H1 (cell line): ENCODE measurements at regions not wholly inside any gene's neighbourhood (a gene's known extent, or its start where the extent isn't known, plus 50 kb on each side); places are given as distances from the start of the nearest gene placed in this dataset.

Experiments
- CTCF ChIA-PET: fragments of 300-600 bp; sonication (Branson Sonifier 250); formaldehyde crosslinking; loops from one replicate; lab custom pipeline; 2021; ENCODE audit not compliant: partially characterized antibody; lab: Charles Lee
- POLR2A ChIA-PET: fragments of 300-600 bp; sonication (Branson Sonifier 250); formaldehyde crosslinking; loops from one replicate; lab custom pipeline; 2021; ENCODE audit warnings: inconsistent platforms; ENCODE audit not compliant: partially characterized antibody; lab: Charles Lee
- DNase-seq, 2 experiments: peaks; one replicate each; pipeline versions ENCODE4 v3.0.0 to v3.0.0-alpha.2; 2010 to 2022; ENCODE audit warnings: low spot score in 2 of 2, low read depth in 1 of 2, mixed read lengths in 1 of 2
- FAIRE-seq: peaks from 2 replicates; lab custom pipeline; 2011; peaks lifted over from hg19 to GRCh38; lab: Jason Lieb, UNC
- H2AFZ ChIP-seq: 2 replicates; pipeline ENCODE4 v1.8.1; 2012; ENCODE audit warnings: low read length, inconsistent platforms
- H2AK5ac ChIP-seq: 2 replicates; pipeline ENCODE4 v1.6.1; 2013; ENCODE audit warnings: low read depth, low read length
- H2BK120ac ChIP-seq: replicated peaks from 2 replicates; pipeline ENCODE3; 2013; ENCODE audit warnings: low read depth, low read length, inconsistent platforms
- H2BK12ac ChIP-seq: 2 replicates; pipeline ENCODE4 v1.6.1; 2013; ENCODE audit warnings: low read depth, low read length
- H2BK15ac ChIP-seq: 2 replicates; pipeline ENCODE4 v1.6.1; 2013; ENCODE audit warnings: low read length
- H2BK20ac ChIP-seq: 2 replicates; pipeline ENCODE4 v1.6.1; 2013; ENCODE audit warnings: low read length
- H2BK5ac ChIP-seq: 2 replicates; pipeline ENCODE4 v1.6.1; 2013; ENCODE audit warnings: low read depth, low read length
- H3K14ac ChIP-seq: 2 replicates; pipeline ENCODE4 v1.6.1; 2013; ENCODE audit warnings: inconsistent platforms; ENCODE audit not compliant: insufficient read length
- H3K18ac ChIP-seq: 2 replicates; pipeline ENCODE4 v1.6.1; 2013; ENCODE audit warnings: low read length; ENCODE audit errors: extremely low read depth
- H3K23ac ChIP-seq: 2 replicates; pipeline ENCODE4 v1.6.1; 2013; ENCODE audit warnings: inconsistent platforms; ENCODE audit not compliant: insufficient read length
- H3K23me2 ChIP-seq: 2 replicates; pipeline ENCODE4 v1.6.1; 2013; ENCODE audit warnings: low read depth, low read length
- H3K27ac ChIP-seq: 2 replicates; pipeline ENCODE4 v1.6.1; 2011; ENCODE audit warnings: low read depth, low read length, inconsistent platforms
- H3K27me3 ChIP-seq, 4 experiments: replicated peaks in 1 of 4; 1 replicate in 1 of 4; 2 replicates in 3 of 4; pipeline versions ENCODE4 v1.6.1 to v1.8.1; 2011 to 2013; ENCODE audit warnings: low read length in 3 of 4, mild to moderate bottlenecking in 3 of 4, inconsistent platforms in 2 of 4, mixed read lengths in 2 of 4, moderate library complexity in 1 of 4; ENCODE audit not compliant: control insufficient read depth in 3 of 4, insufficient read depth in 3 of 4; ENCODE audit errors: extremely low read depth in 1 of 4
- H3K36me3 ChIP-seq, 4 experiments: 2 replicates each; pipeline versions ENCODE4 v1.6.1 to v1.8.1; 2011 to 2013; ENCODE audit warnings: mild to moderate bottlenecking in 4 of 4, low read length in 3 of 4, moderate library complexity in 2 of 4, control low read depth in 1 of 4, inconsistent platforms in 1 of 4; ENCODE audit not compliant: insufficient read depth in 4 of 4, control insufficient read depth in 2 of 4
- H3K4ac ChIP-seq: replicated peaks from 2 replicates; pipeline ENCODE3; 2013; ENCODE audit warnings: low read length, low read depth, mixed read lengths, inconsistent platforms; ENCODE audit not compliant: insufficient read length
- H3K4me1 ChIP-seq, 4 experiments: replicated peaks in 1 of 4; 1 replicate in 1 of 4; 2 replicates in 3 of 4; pipeline versions ENCODE4 v1.6.1 to v1.8.1; 2011 to 2013; ENCODE audit warnings: low read length in 3 of 4, inconsistent platforms in 2 of 4, mixed read lengths in 1 of 4; ENCODE audit not compliant: insufficient read depth in 4 of 4, control insufficient read depth in 3 of 4
- H3K4me2 ChIP-seq, 2 experiments: 2 replicates each; pipeline versions ENCODE4 v1.6.1 to v1.8.1; 2011 to 2013; ENCODE audit warnings: low read depth in 2 of 2, low read length in 2 of 2, control low read depth in 1 of 2, inconsistent platforms in 1 of 2, mild to moderate bottlenecking in 1 of 2; ENCODE audit not compliant: insufficient read depth in 1 of 2
- H3K4me3 ChIP-seq, 4 experiments: fragments of 200-600, 300-600 bp in 1 of 4; sonication (generic), shearing (Covaris generic), sonication (Bioruptor Twin) in 1 of 4; 2 replicates each; pipeline versions ENCODE4 v1.5.1 to v1.8.1; 2011 to 2016; ENCODE audit warnings: low read length in 4 of 4, low read depth in 3 of 4, control low read depth in 2 of 4, inconsistent platforms in 2 of 4, mild to moderate bottlenecking in 2 of 4, mixed read lengths in 1 of 4, moderate library complexity in 1 of 4; ENCODE audit not compliant: insufficient read depth in 2 of 4; ENCODE audit errors: extremely low read depth in 1 of 4
- H3K56ac ChIP-seq: replicated peaks from 2 replicates; pipeline ENCODE3; 2013; ENCODE audit warnings: low read depth, mild to moderate bottlenecking, mixed read lengths, low read length, inconsistent platforms; ENCODE audit not compliant: insufficient read length
- H3K79me1 ChIP-seq: 2 replicates; pipeline ENCODE4 v1.6.1; 2013; ENCODE audit warnings: low read depth, low read length, control low read depth
- H3K79me2 ChIP-seq, 2 experiments: 2 replicates each; pipeline versions ENCODE4 v1.6.1 to v1.8.1; 2012 to 2013; ENCODE audit warnings: low read length in 2 of 2, mild to moderate bottlenecking in 2 of 2, inconsistent platforms in 1 of 2; ENCODE audit not compliant: insufficient read depth in 2 of 2, control insufficient read depth in 1 of 2
- H3K9ac ChIP-seq, 4 experiments: replicated peaks in 1 of 4; 1 replicate in 1 of 4; 2 replicates in 3 of 4; pipeline versions ENCODE4 v1.6.1 to v1.8.1; 2011 to 2013; ENCODE audit warnings: low read depth in 3 of 4, low read length in 3 of 4, control low read depth in 2 of 4, mild to moderate bottlenecking in 2 of 4, moderate library complexity in 2 of 4, inconsistent platforms in 1 of 4; ENCODE audit errors: extremely low read depth in 1 of 4
- H3K9me3 ChIP-seq, 2 experiments: 2 replicates each; pipeline versions ENCODE4 v1.6.1 to v1.8.1; 2012 to 2013; ENCODE audit warnings: mild to moderate bottlenecking in 2 of 2, moderate library complexity in 2 of 2, control low read depth in 1 of 2, inconsistent platforms in 1 of 2, low read depth in 1 of 2, low read length in 1 of 2, mixed read lengths in 1 of 2; ENCODE audit not compliant: insufficient read depth in 2 of 2
- H4K20me1 ChIP-seq, 2 experiments: replicated peaks in 1 of 2; 2 replicates each; pipeline versions ENCODE3 to v1.8.1; 2011 to 2013; ENCODE audit warnings: inconsistent platforms in 2 of 2, low read length in 2 of 2, mild to moderate bottlenecking in 1 of 2; ENCODE audit not compliant: insufficient read depth in 2 of 2, control insufficient read depth in 1 of 2
- H4K5ac ChIP-seq: 2 replicates; pipeline ENCODE4 v1.6.1; 2013; ENCODE audit warnings: low read length, low read depth, mixed read lengths, inconsistent platforms; ENCODE audit not compliant: insufficient read length
- H4K8ac ChIP-seq: 2 replicates; pipeline ENCODE4 v1.8.0; 2013; ENCODE audit warnings: mild to moderate bottlenecking, moderate library complexity, low read length, inconsistent platforms; ENCODE audit not compliant: insufficient read depth; ENCODE audit errors: extremely low read depth
- H4K91ac ChIP-seq: replicated peaks from 2 replicates; pipeline ENCODE3; 2013; ENCODE audit warnings: low read length, mixed read lengths, inconsistent platforms; ENCODE audit not compliant: insufficient read length
- CHD1 ChIP-seq: IDR thresholded peaks from 2 replicates; pipeline ENCODE4 v1.6.1; 2012; ENCODE audit warnings: low read depth, low read length, improper control_type of control experiment
- CHD2 ChIP-seq: IDR thresholded peaks from 2 replicates; pipeline ENCODE4 v1.6.1; 2012; ENCODE audit warnings: low read length, improper control_type of control experiment
- CREB1 ChIP-seq: IDR thresholded peaks from 2 replicates; pipeline ENCODE4 v1.6.1; 2012; ENCODE audit warnings: inconsistent platforms
- EP300 ChIP-seq, 2 experiments: IDR thresholded peaks; 1 replicate in 1 of 2; 2 replicates in 1 of 2; pipeline ENCODE4 v1.6.1; 2011 to 2012; ENCODE audit warnings: low read depth in 2 of 2, low read length in 2 of 2, mild to moderate bottlenecking in 2 of 2, borderline replicate concordance in 1 of 2, inconsistent platforms in 1 of 2, moderate library complexity in 1 of 2
- EZH2 ChIP-seq: fragments of 200-600 bp; sonication (generic); IDR thresholded peaks from 2 replicates; pipeline ENCODE4 v1.7.1; 2012; ENCODE audit warnings: low read depth, mild to moderate bottlenecking, moderate library complexity, low read length, inconsistent platforms; ENCODE audit not compliant: severe bottlenecking
- FOSL1 ChIP-seq: IDR thresholded peaks from 2 replicates; pipeline ENCODE4 v1.6.1; 2011; ENCODE audit warnings: mild to moderate bottlenecking, low read depth, low read length, moderate library complexity; ENCODE audit not compliant: insufficient read depth
- GABPA ChIP-seq: IDR thresholded peaks from 2 replicates; pipeline ENCODE4 v1.6.1; 2011; ENCODE audit warnings: mild to moderate bottlenecking, low read length, moderate library complexity, borderline replicate concordance; ENCODE audit not compliant: insufficient read depth
- RFX5 ChIP-seq: IDR thresholded peaks from 2 replicates; pipeline ENCODE4 v1.6.1; 2011; ENCODE audit warnings: low read depth, low read length, improper control_type of control experiment, borderline replicate concordance
- RXRA ChIP-seq: IDR thresholded peaks from 2 replicates; pipeline ENCODE4 v1.6.1; 2011; ENCODE audit warnings: low read depth, mild to moderate bottlenecking, low read length, moderate library complexity; ENCODE audit not compliant: insufficient read depth
- SUZ12 ChIP-seq: fragments of 200-600 bp; sonication (generic); IDR thresholded peaks from 2 replicates; pipeline ENCODE4 v1.6.1; 2012; ENCODE audit warnings: mild to moderate bottlenecking, inconsistent platforms, low read length, moderate library complexity, mixed read lengths
- ZNF274 ChIP-seq: IDR thresholded peaks from 2 replicates; pipeline ENCODE4 v1.7.0; 2012; ENCODE audit warnings: low read length, borderline replicate concordance; ENCODE audit errors: extremely low read depth
- WGBS, 2 experiments: shearing (Covaris generic) in 1 of 2; methylation state at CpG; one replicate each; pipeline versions ENCODE4 v1.1.6 to v1.1.7; 2013 to 2015; ENCODE audit warnings: low lambda C conversion rate in 2 of 2, mixed read lengths in 2 of 2, inconsistent platforms in 1 of 2, low coverage in 1 of 2, missing lambda C conversion rate in 1 of 2; ENCODE audit not compliant: insufficient replicate concordance in 2 of 2, insufficient coverage in 1 of 2, insufficient read length in 1 of 2; ENCODE audit errors: extremely low coverage in 1 of 2, missing lambda C conversion rate in 1 of 2; 5-methylcytosine and 5-hydroxymethylcytosine counted together
- TF ChIP-seq, protein P1 (sequence below): IDR thresholded peaks from 2 replicates; pipeline ENCODE4 v1.6.1; 2011; ENCODE audit warnings: low read length, improper control_type of control experiment

- H4K91ac ChIP-seq, result no peak overlapping the region
- H3K4ac ChIP-seq, result no peak overlapping the region
- no peaks in the 10 kb centered on the region for H3K9me3 ChIP-seq
- H4K8ac ChIP-seq, result no peak overlapping the region
- TF ChIP-seq ZNF274 (no peak), CHD2 (no peak), CHD1 (no peak), EZH2 (no peak), GABPA (no peak), EP300 (IDR thresholded peaks at IDR 0.05; ENCODE audit: borderline replicate concordance in 1 of 2, low read depth in 2 of 2, low read length in 2 of 2) (no peak), SUZ12 (no peak), RFX5 (no peak), FOSL1 (no peak), CREB1 (no peak), RXRA (no peak)
- TF ChIP-seq, protein P1, sequence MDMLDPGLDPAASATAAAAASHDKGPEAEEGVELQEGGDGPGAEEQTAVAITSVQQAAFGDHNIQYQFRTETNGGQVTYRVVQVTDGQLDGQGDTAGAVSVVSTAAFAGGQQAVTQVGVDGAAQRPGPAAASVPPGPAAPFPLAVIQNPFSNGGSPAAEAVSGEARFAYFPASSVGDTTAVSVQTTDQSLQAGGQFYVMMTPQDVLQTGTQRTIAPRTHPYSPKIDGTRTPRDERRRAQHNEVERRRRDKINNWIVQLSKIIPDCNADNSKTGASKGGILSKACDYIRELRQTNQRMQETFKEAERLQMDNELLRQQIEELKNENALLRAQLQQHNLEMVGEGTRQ, result no peak
- no peak overlapping the region for H2AFZ ChIP-seq
- H2BK15ac ChIP-seq, result no peak overlapping the region
- no peaks in the 10 kb centered on the region for H3K27me3 ChIP-seq
- H3K23ac ChIP-seq, result no peak overlapping the region
- DNase-seq, result no peak
- POLR2A ChIA-PET, result no interaction called here
- no peak overlapping the region for H2AK5ac ChIP-seq
- H3K14ac ChIP-seq, result no peak overlapping the region
- H3K27ac ChIP-seq, result no peak overlapping the region
- no peak overlapping the region for H2BK12ac ChIP-seq
- H2BK120ac ChIP-seq, result no peak overlapping the region
- no peak overlapping the region for H3K56ac ChIP-seq
- no peaks in the 10 kb centered on the region for H3K23me2 ChIP-seq
- H4K5ac ChIP-seq, result no peak overlapping the region
- FAIRE-seq, result no peak
- no peak overlapping the region for H2BK20ac ChIP-seq
- no peaks in the 10 kb centered on the region for H3K79me2 ChIP-seq
- no peaks in the 10 kb centered on the region for H3K79me1 ChIP-seq
- H3K4me2 ChIP-seq, result no peak overlapping the region
- CTCF ChIA-PET, result no interaction called here
- H3K4me1 ChIP-seq, result no peaks in the 10 kb centered on the region
- H2BK5ac ChIP-seq, result no peak overlapping the region
- no peak overlapping the region for H3K18ac ChIP-seq
- no peak overlapping the region for H3K4me3 ChIP-seq
- no peak overlapping the region for H3K9ac ChIP-seq
- H3K36me3 ChIP-seq, result no peaks in the 10 kb centered on the region
- no peaks in the 10 kb centered on the region for H4K20me1 ChIP-seq
- WGBS, 2 experiments, result 90% methylated on average over 3 of the region's 3 CpGs; no CpG with 5 or more reads in 1 of the 2 experiments
These were observed 755.7 kb downstream of the HDGFL1 start for GRCh38 chr6:23325065-23325464.
